ENCODE measurements at regions not wholly inside any gene's neighbourhood (a gene's known extent, or its start where the extent isn't known, plus 50 kb on each side); places are given as distances from the start of the nearest gene placed in this dataset.

DNA sequence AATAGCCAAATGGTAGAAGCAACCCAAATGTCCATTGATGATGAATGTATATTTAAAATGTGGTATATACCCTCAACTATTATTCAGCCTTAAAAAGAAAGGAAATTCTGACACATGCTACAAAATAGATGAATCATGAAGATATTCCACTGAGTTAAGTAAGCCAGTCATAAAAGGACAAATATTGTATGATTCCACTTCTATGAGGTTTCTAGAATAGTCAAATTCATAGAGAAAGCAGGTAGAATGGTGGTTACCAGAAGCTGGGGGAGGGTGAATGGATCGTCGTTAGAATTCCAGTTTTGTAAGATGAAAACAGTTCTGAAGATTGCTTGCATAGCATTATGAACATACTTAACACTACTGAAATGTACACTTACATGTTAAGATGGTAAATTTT is 214.3 kb upstream of the MYLIP start:
- TF ChIP-seq EZH2phosphoT487 (IDR thresholded peaks at IDR 0.05; ENCODE audit: low read depth) = no peak
- TF ChIP-seq, protein P1, sequence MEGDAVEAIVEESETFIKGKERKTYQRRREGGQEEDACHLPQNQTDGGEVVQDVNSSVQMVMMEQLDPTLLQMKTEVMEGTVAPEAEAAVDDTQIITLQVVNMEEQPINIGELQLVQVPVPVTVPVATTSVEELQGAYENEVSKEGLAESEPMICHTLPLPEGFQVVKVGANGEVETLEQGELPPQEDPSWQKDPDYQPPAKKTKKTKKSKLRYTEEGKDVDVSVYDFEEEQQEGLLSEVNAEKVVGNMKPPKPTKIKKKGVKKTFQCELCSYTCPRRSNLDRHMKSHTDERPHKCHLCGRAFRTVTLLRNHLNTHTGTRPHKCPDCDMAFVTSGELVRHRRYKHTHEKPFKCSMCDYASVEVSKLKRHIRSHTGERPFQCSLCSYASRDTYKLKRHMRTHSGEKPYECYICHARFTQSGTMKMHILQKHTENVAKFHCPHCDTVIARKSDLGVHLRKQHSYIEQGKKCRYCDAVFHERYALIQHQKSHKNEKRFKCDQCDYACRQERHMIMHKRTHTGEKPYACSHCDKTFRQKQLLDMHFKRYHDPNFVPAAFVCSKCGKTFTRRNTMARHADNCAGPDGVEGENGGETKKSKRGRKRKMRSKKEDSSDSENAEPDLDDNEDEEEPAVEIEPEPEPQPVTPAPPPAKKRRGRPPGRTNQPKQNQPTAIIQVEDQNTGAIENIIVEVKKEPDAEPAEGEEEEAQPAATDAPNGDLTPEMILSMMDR (IDR thresholded peaks at IDR 0.05; ENCODE audit: low read depth, low read length) = no peak
- Histone ChIP-seq H3K4me1 (ENCODE audit: low read length) (peaks cover under 1% of the 10 kb centered on the region; the same call in 1 of the 2 replicates), H3K4me2 (ENCODE audit: low read length) (no peak overlapping the region), H3K27me3 (ENCODE audit: low read depth, low read length) (no peaks in the 10 kb centered on the region), H3K36me3 (replicated peaks; ENCODE audit: low read depth, low read length) (no peaks in the 10 kb centered on the region), H4K20me1 (ENCODE audit: insufficient read depth, low read length) (no peaks in the 10 kb centered on the region), H3K9me3 (ENCODE audit: insufficient read depth, low read length) (no peaks in the 10 kb centered on the region), H3K9ac (ENCODE audit: low read length) (no peak overlapping the region), H3K79me2 (ENCODE audit: low read length) (no peaks in the 10 kb centered on the region), H3K4me3 (ENCODE audit: low read length) (no peak overlapping the region), H3K27ac (ENCODE audit: low read length) (no peak overlapping the region), H2AFZ (ENCODE audit: low read depth, low read length) (no peak overlapping the region)

DNA sequence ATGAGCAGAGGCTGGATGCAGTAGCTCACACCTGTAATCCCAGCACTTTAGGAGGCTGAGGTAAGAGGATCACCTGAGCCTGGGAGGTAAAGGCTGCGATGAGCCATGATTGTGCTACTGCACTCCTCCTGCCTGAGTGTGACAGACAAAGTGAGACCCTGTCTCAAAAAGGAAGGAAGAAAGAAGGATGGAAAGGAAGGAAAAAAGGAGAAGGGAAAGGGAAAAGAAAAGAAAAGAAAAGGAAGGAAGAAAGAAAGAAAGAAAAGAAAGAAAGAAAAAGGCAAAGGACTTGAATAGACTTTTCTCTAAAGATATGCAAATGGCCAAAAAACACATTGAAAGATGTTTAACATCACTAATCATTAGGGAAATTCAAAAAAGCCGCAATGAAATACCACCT is 215.3 kb upstream of the MYLIP start:
- H3K4me3 ChIP-seq (ENCODE audit: low read length) = no peak overlapping the region
- no peak for TF ChIP-seq EZH2phosphoT487 (IDR thresholded peaks at IDR 0.05; ENCODE audit: low read depth)
- TF ChIP-seq, protein P1 (IDR thresholded peaks at IDR 0.05; ENCODE audit: low read depth, low read length) = no peak
- no peak overlapping the region for H3K9ac ChIP-seq (ENCODE audit: low read length)
- no peak overlapping the region for H3K4me2 ChIP-seq (ENCODE audit: low read length)
- no peaks in the 10 kb centered on the region for H3K36me3 ChIP-seq (replicated peaks; ENCODE audit: low read depth, low read length)
- H3K27ac ChIP-seq (ENCODE audit: low read length) = no peak overlapping the region
- H3K27me3 ChIP-seq (ENCODE audit: low read depth, low read length) = no peaks in the 10 kb centered on the region
- H3K9me3 ChIP-seq (ENCODE audit: insufficient read depth, low read length) = no peaks in the 10 kb centered on the region
- no peaks in the 10 kb centered on the region for H4K20me1 ChIP-seq (ENCODE audit: insufficient read depth, low read length)
- H2AFZ ChIP-seq (ENCODE audit: low read depth, low read length) = no peak overlapping the region
- H3K4me1 ChIP-seq (ENCODE audit: low read length) = peaks cover 5% of the 10 kb centered on the region; the same call in 1 of the 2 replicates
- no peaks in the 10 kb centered on the region for H3K79me2 ChIP-seq (ENCODE audit: low read length)

DNA sequence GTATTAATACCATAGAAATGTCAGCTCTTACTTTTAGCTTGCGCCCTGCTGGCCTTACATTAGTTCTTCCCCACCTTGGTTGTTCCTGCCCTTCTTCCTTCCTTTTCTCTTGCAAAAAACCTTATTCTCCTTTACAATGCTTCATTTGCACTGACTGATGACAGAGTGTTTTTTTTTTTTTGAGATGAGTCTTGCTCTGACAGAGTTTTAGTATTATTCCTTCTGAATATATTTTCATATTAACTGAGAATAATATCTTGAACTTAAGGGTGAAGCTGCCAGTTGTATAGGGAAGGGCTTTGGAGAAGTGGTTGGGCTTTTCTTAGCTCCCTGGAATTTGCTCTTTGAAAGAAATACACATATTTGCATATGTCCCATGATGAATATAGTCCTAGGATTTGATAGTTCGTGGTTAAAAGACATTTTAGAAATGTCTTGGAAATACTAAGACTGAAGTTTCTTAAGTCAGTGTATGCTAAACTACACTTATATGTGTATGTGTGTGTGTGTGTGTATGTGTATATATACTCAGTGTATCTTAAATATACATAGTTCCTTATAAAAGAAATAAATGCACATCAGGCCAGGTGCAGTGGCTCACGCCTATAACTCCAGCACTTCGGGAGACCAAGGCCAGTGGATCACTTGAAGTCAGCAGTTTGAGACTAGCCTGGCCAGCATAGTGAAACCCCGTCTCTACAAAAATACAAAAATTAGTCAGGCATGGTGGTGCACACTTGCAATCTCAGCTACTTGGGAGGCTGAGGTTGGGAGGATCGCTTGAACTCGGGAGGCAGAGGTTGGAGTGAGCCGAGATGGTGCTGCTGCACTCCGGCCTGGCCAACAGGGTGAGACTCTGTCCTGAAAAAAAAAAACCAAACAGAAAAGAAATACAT is 216.1 kb upstream of the MYLIP start:
- Histone ChIP-seq H3K27ac (ENCODE audit: low read length) (no peak overlapping the region), H2AFZ (ENCODE audit: low read depth, low read length) (no peak overlapping the region), H3K9me3 (ENCODE audit: insufficient read depth, low read length) (no peaks in the 10 kb centered on the region), H3K4me2 (ENCODE audit: low read length) (no peak overlapping the region), H3K27me3 (ENCODE audit: low read depth, low read length) (no peaks in the 10 kb centered on the region), H3K4me3 (ENCODE audit: low read length) (no peak overlapping the region), H3K36me3 (replicated peaks; ENCODE audit: low read depth, low read length) (no peaks in the 10 kb centered on the region), H3K4me1 (ENCODE audit: low read length) (peaks cover 8% of the 10 kb centered on the region), H3K9ac (ENCODE audit: low read length) (no peak overlapping the region), H4K20me1 (ENCODE audit: insufficient read depth, low read length) (no peaks in the 10 kb centered on the region), H3K79me2 (ENCODE audit: low read length) (no peaks in the 10 kb centered on the region)
- TF ChIP-seq EZH2phosphoT487 (IDR thresholded peaks at IDR 0.05; ENCODE audit: low read depth) = no peak
- TF ChIP-seq, protein P1 (IDR thresholded peaks at IDR 0.05; ENCODE audit: low read depth, low read length) = no peak

DNA sequence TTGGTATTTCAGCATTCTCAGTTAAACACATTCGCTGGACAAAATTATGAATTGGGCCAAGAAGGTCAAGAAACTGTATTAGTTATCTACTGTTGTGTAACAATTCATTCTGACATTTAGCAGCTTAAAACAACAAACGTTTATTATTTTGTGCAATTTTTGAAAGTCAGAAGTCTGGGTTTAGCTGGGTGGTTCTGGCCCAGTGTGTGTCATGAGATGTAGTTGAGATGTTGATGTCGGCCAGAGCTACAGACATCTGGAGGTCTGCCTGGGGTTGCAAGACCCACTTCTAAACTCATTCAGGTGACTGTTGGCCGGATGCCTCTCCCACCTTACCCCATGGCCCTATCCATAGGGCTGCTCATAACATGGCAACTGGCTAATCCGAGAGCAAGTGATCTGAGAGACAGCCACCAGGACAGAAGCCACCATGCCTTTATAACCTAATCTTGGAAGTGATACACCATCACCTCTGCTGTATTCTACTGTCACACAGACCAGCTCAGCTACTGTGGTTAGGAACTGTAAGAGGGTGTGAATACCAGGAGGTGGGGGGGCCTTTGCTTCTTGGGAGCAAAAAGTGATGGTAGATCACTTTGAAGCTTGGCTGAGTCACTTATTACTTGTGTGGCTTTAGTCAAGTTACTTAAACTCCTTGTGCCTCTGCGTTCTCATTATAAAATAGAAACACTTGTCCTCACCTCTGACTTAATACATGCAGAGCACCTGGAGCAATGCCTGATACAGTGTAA is 217.0 kb upstream of the MYLIP start:
- H4K20me1 ChIP-seq (ENCODE audit: insufficient read depth, low read length) = no peaks in the 10 kb centered on the region
- H3K9ac ChIP-seq (ENCODE audit: low read length) = no peak overlapping the region
- H3K4me1 ChIP-seq (ENCODE audit: low read length) = peaks cover 16% of the 10 kb centered on the region
- H3K9me3 ChIP-seq (ENCODE audit: insufficient read depth, low read length) = no peaks in the 10 kb centered on the region
- H3K4me2 ChIP-seq (ENCODE audit: low read length) = no peak overlapping the region
- TF ChIP-seq EZH2phosphoT487 (IDR thresholded peaks at IDR 0.05; ENCODE audit: low read depth) = no peak
- TF ChIP-seq, protein P1 (IDR thresholded peaks at IDR 0.05; ENCODE audit: low read depth, low read length) = no peak
- no peaks in the 10 kb centered on the region for H3K79me2 ChIP-seq (ENCODE audit: low read length)
- H2AFZ ChIP-seq (ENCODE audit: low read depth, low read length) = no peak overlapping the region
- H3K36me3 ChIP-seq (replicated peaks; ENCODE audit: low read depth, low read length) = no peaks in the 10 kb centered on the region
- no peak overlapping the region for H3K27ac ChIP-seq (ENCODE audit: low read length)
- H3K27me3 ChIP-seq (ENCODE audit: low read depth, low read length) = no peaks in the 10 kb centered on the region
- H3K4me3 ChIP-seq (ENCODE audit: low read length) = no peak overlapping the region
